ENCODE measurements at regions not wholly inside any gene's neighbourhood (a gene's known extent, or its start where the extent isn't known, plus 50 kb on each side); places are given as distances from the start of the nearest gene placed in this dataset.

- H3K36me3 ChIP-seq = no peaks in the 10 kb centered on the region
- TF ChIP-seq POLR2A (IDR thresholded peaks at IDR 0.05) = no peak
- TF ChIP-seq, protein P1, sequence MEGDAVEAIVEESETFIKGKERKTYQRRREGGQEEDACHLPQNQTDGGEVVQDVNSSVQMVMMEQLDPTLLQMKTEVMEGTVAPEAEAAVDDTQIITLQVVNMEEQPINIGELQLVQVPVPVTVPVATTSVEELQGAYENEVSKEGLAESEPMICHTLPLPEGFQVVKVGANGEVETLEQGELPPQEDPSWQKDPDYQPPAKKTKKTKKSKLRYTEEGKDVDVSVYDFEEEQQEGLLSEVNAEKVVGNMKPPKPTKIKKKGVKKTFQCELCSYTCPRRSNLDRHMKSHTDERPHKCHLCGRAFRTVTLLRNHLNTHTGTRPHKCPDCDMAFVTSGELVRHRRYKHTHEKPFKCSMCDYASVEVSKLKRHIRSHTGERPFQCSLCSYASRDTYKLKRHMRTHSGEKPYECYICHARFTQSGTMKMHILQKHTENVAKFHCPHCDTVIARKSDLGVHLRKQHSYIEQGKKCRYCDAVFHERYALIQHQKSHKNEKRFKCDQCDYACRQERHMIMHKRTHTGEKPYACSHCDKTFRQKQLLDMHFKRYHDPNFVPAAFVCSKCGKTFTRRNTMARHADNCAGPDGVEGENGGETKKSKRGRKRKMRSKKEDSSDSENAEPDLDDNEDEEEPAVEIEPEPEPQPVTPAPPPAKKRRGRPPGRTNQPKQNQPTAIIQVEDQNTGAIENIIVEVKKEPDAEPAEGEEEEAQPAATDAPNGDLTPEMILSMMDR (IDR thresholded peaks at IDR 0.05) = no peak
- H3K4me3 ChIP-seq = no peak overlapping the region
- DNase-seq = no peak
- H3K9me3 ChIP-seq = no peaks in the 10 kb centered on the region
- H3K27me3 ChIP-seq = no peaks in the 10 kb centered on the region
- H3K27ac ChIP-seq = no peak overlapping the region
- H3K4me1 ChIP-seq = no peaks in the 10 kb centered on the region
Observed at GRCh38 chr21:35833388-35833787, 226.9 kb downstream of the SETD4 start.

DNA sequence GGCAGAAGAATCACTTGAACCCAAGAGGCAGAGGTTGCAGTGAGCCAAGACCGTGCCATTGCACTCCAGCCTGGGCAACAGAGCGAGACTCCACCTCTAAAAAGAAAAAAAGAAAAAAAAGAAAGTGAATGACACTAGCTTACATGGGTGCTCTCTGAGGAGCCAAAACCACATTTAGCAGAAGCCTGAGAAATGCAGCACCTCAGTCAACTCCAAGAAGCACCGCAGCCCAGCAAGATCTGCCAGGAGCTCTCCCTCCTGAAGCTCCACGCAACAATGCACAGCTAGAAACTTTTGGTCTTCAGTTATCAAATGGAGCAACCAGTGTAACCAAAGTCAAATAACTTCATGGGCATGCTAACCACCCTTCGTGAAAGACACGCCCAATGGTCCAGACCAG, 229.1 kb downstream of the SETD4 start:
- Histone ChIP-seq H3K27me3 (no peaks in the 10 kb centered on the region), H3K4me1 (no peaks in the 10 kb centered on the region), H3K27ac (no peak overlapping the region), H3K9me3 (no peaks in the 10 kb centered on the region), H3K36me3 (no peaks in the 10 kb centered on the region), H3K4me3 (no peak overlapping the region)
- no peak for TF ChIP-seq POLR2A (IDR thresholded peaks at IDR 0.05)
- TF ChIP-seq, protein P1 (IDR thresholded peaks at IDR 0.05) = no peak
- no peak for DNase-seq

DNA sequence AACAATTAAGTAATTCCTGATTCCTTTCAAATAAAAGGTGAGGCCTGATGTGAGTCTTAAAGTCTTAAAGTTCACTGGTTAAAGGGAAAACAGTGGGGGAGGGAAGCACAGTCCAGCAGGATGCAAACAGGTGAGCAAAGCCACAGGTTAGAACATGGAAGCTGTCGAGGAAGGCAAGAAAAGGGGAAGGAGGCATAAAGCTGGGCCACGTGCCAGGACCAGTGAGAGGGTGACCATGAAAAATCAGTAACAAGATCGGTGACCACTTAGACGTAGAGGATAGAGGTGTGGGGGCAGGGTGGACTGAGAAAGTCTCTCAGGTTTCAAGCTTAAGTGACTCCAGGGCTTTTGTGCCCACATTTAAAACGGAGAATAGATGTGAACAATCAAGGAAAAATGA, 231.3 kb downstream of the SETD4 start:
- no peak for TF ChIP-seq POLR2A (IDR thresholded peaks at IDR 0.05)
- TF ChIP-seq, protein P1 (IDR thresholded peaks at IDR 0.05) = no peak
- Histone ChIP-seq H3K27me3 (no peaks in the 10 kb centered on the region), H3K4me1 (no peaks in the 10 kb centered on the region), H3K9me3 (no peaks in the 10 kb centered on the region), H3K27ac (no peak overlapping the region), H3K36me3 (no peaks in the 10 kb centered on the region), H3K4me3 (no peak overlapping the region)
- DNase-seq = no peak

- Histone ChIP-seq H3K4me1 (no peaks in the 10 kb centered on the region), H3K27me3 (no peaks in the 10 kb centered on the region), H3K9me3 (no peaks in the 10 kb centered on the region), H3K36me3 (no peaks in the 10 kb centered on the region), H3K27ac (no peak overlapping the region), H3K4me3 (no peak overlapping the region)
- TF ChIP-seq, protein P1 (IDR thresholded peaks at IDR 0.05) = no peak
- no peak for TF ChIP-seq POLR2A (IDR thresholded peaks at IDR 0.05)
- no peak for DNase-seq
Observed at GRCh38 chr21:35828161-35828560, 232.2 kb downstream of the SETD4 start.

DNA sequence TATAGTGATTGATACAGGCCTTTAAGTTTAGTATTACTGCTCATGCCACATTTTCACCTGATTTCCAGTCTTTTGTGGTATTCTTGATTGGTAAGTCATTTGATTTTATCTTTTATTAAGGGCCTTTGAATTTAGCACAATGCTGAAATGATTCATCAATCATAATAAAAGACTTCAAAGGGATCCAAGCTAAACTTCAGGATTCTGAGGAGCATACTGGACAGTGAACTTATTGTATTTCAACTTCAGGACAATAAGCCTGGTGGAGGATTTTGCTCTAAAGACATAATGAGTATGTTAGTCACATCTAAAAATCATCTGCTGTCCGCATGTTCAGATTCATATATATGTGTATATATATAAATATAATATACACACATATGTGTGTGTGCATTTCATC, 233.3 kb downstream of the SETD4 start:
- no peaks in the 10 kb centered on the region for H3K9me3 ChIP-seq
- no peaks in the 10 kb centered on the region for H3K36me3 ChIP-seq
- H3K27me3 ChIP-seq = no peaks in the 10 kb centered on the region
- no peak overlapping the region for H3K4me3 ChIP-seq
- no peak overlapping the region for H3K27ac ChIP-seq
- no peaks in the 10 kb centered on the region for H3K4me1 ChIP-seq
- TF ChIP-seq POLR2A (IDR thresholded peaks at IDR 0.05) = no peak
- TF ChIP-seq, protein P1 (IDR thresholded peaks at IDR 0.05) = no peak
- no peak for DNase-seq
